NCI-H1417 treated with DMSO at 0.1 percent for 48 hours (cell line): ENCODE measurements at regions not wholly inside any gene's neighbourhood (a gene's known extent, or its start where the extent isn't known, plus 50 kb on each side); places are given as distances from the start of the nearest gene placed in this dataset.

ENCODE experiments used
- DNase-seq: peaks from one replicate; lab custom pipeline; 2025; lab: John Stamatoyannopoulos, UW

GRCh38 chr5:93100976-93101375 is 480.0 kb downstream of the NR2F1-AS1 start:
- DNase-seq = no peak

GRCh38 chr5:93100428-93100827 is 480.6 kb downstream of the NR2F1-AS1 start:
- DNase-seq = no peak

GRCh38 chr5:93099902-93100347 is 481.1 kb downstream of the NR2F1-AS1 start:
- DNase-seq = no peak

GRCh38 chr5:93096561-93096960 is 484.5 kb downstream of the NR2F1-AS1 start:
- no peak for DNase-seq

GRCh38 chr5:93092349-93093105 is 488.5 kb downstream of the NR2F1-AS1 start:
- DNase-seq = no peak

GRCh38 chr5:93090698-93091097 is 490.3 kb downstream of the NR2F1-AS1 start:
- no peak for DNase-seq

- DNase-seq = no peak
Observed at GRCh38 chr5:93088592-93089389, 492.2 kb downstream of the NR2F1-AS1 start.

GRCh38 chr5:93087326-93087725 is 493.7 kb downstream of the NR2F1-AS1 start:
- no peak for DNase-seq

- no peak for DNase-seq
Observed at GRCh38 chr5:93082981-93083380, 498.0 kb downstream of the NR2F1-AS1 start.

GRCh38 chr5:93079046-93079445 is 502.0 kb downstream of the NR2F1-AS1 start:
- DNase-seq = no peak

GRCh38 chr5:93078082-93079038 is 502.7 kb downstream of the NR2F1-AS1 start:
- DNase-seq = no peak

- DNase-seq = no peak
Observed at GRCh38 chr5:93076566-93076965, 504.5 kb downstream of the NR2F1-AS1 start.

- no peak for DNase-seq
Observed at GRCh38 chr5:93076096-93076495, 504.9 kb downstream of the NR2F1-AS1 start.

- DNase-seq = no peak
Observed at GRCh38 chr5:93073547-93073946, 507.5 kb downstream of the NR2F1-AS1 start.

GRCh38 chr5:93072831-93073459 is 508.1 kb downstream of the NR2F1-AS1 start:
- no peak for DNase-seq

GRCh38 chr5:93071710-93072109 is 509.3 kb downstream of the NR2F1-AS1 start:
- no peak for DNase-seq

GRCh38 chr5:93070938-93071337 is 510.1 kb downstream of the NR2F1-AS1 start:
- DNase-seq = no peak

GRCh38 chr5:93069276-93069675 is 511.7 kb downstream of the NR2F1-AS1 start:
- DNase-seq = no peak

GRCh38 chr5:93062548-93062947 is 518.5 kb downstream of the NR2F1-AS1 start:
- DNase-seq = no peak

- no peak for DNase-seq
Observed at GRCh38 chr5:93058309-93058708, 522.7 kb downstream of the NR2F1-AS1 start.

- no peak for DNase-seq
Observed at GRCh38 chr5:93057311-93057710, 523.7 kb downstream of the NR2F1-AS1 start.

GRCh38 chr5:93055971-93056370 is 525.0 kb downstream of the NR2F1-AS1 start:
- DNase-seq = no peak
